Caco-2 (cell line): ENCODE measurements at regions not wholly inside any gene's neighbourhood (a gene's known extent, or its start where the extent isn't known, plus 50 kb on each side); places are given as distances from the start of the nearest gene placed in this dataset.

Source experiments
- BruUV-seq: library from RNA; stranded (reverse); fragments of 400-500 nt; replicated peaks from 2 replicates; lab custom pipeline; 2021; lab: Mats Ljungman, UMichigan
- CTCF ChIA-PET: fragments of 300-600 bp; sonication (Branson Sonifier 250); formaldehyde crosslinking; loops from one replicate; lab custom pipeline; 2022; ENCODE audit warnings: antibody characterized with exemption; lab: Charles Lee
- POLR2A ChIA-PET: fragments of 300-600 bp; sonication (Branson Sonifier 250); formaldehyde crosslinking; loops from one replicate; lab custom pipeline; 2022; ENCODE audit warnings: antibody characterized with exemption; lab: Charles Lee
- DNase-seq, 2 experiments: peaks; one replicate each; pipeline versions ENCODE4 v3.0.0 to v3.0.0-alpha.2; 2020 to 2022
- H3K27me3 ChIP-seq: replicated peaks from 2 replicates; pipeline ENCODE4 v1.6.0; 2011; ENCODE audit warnings: low read length; ENCODE audit not compliant: control insufficient read depth, insufficient read depth
- H3K36me3 ChIP-seq: 2 replicates; pipeline ENCODE4 v1.5.1; 2011; ENCODE audit warnings: low read length; ENCODE audit not compliant: control insufficient read depth, insufficient read depth
- H3K4me1 ChIP-seq: fragments of 250-450 bp; sonication (Bioruptor Pico); 2 replicates; pipeline ENCODE4 v1.5.1; 2020; ENCODE audit warnings: mild to moderate bottlenecking
- H3K4me3 ChIP-seq: 2 replicates; pipeline ENCODE4 v1.5.1; 2011; ENCODE audit warnings: low read depth, mild to moderate bottlenecking, control low read depth, low read length
- H3K9me3 ChIP-seq: fragments of 250-450 bp; sonication (Bioruptor Pico); 2 replicates; pipeline ENCODE4 v1.5.1; 2020; ENCODE audit warnings: mild to moderate bottlenecking, moderate library complexity
- H3K27ac Mint-ChIP-seq: one replicate; pipeline ENCODE4 v1.8.0; 2022; ENCODE audit warnings: mixed read lengths; ENCODE audit not compliant: unreplicated experiment
- H3K27me3 Mint-ChIP-seq: one replicate; pipeline ENCODE4 v1.8.0; 2022; ENCODE audit warnings: mixed read lengths; ENCODE audit not compliant: insufficient read depth, unreplicated experiment
- H3K36me3 Mint-ChIP-seq: one replicate; pipeline ENCODE4 v1.8.0; 2022; ENCODE audit warnings: mild to moderate bottlenecking, mixed read lengths; ENCODE audit not compliant: insufficient read depth, unreplicated experiment
- H3K4me1 Mint-ChIP-seq: one replicate; pipeline ENCODE4 v1.8.0; 2022; ENCODE audit warnings: low read depth, mixed read lengths; ENCODE audit not compliant: unreplicated experiment
- H3K4me3 Mint-ChIP-seq: one replicate; pipeline ENCODE4 v1.8.0; 2022; ENCODE audit warnings: mild to moderate bottlenecking, moderate library complexity, mixed read lengths; ENCODE audit not compliant: unreplicated experiment
- H3K9me3 Mint-ChIP-seq: one replicate; pipeline ENCODE4 v1.8.0; 2022; ENCODE audit warnings: mixed read lengths; ENCODE audit not compliant: unreplicated experiment
- intact Hi-C: fragments of 100-400 bp; cut with micrococcal nuclease; formaldehyde crosslinking; loops from one replicate; pipeline ENCODE4 v1.10.0; 2022; ENCODE audit not compliant: unreplicated experiment
- TF ChIP-seq, protein P1 (sequence below), 2 experiments: fragments of 200-600 bp in 1 of 2; IDR thresholded peaks; 1 replicate in 1 of 2; 2 replicates in 1 of 2; pipeline versions ENCODE4 v1.5.1 to v1.8.0; 2011 to 2022; ENCODE audit warnings: antibody characterized with exemption in 1 of 2, control low read depth in 1 of 2, inconsistent platforms in 1 of 2, low read depth in 1 of 2, low read length in 1 of 2, mild to moderate bottlenecking in 1 of 2, moderate library complexity in 1 of 2; ENCODE audit not compliant: insufficient read depth in 1 of 2, severe bottlenecking in 1 of 2, unreplicated experiment in 1 of 2

DNA sequence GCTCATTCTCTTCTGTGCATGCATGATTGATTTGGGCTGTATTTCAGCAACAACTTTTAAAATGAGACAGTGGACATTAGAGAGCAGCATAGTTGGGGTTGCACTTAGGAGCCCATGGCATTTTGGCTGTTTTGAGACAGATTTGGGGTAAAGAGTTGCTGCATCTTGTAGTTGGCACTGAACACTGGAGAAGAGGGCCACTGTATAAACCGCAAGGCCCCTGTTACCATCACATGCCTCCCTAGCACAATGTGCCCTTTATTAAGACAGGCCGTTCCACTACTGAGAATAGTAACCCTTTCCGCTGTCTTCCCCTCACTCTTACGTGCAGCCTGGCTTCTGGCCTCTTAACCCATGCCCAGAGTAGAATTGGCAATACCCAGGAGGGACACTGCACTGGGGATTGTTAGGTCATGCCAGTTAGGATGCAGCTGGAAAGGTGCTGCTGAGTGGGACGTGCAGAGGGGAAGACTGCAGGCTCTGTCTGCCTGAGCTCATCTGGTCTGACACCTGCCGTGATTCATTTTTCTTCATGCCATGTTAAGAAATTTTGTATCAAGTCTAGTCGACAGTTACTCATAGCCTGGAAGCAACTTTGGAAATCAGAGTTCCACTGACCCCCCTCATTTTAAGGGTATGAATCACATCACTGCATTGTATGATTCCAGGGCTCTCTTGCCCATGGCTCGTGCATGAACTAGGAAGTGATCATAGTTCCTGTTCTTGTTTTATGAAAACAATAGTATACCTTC, 146.9 kb upstream of the DMRT1 start:
- ChIA-PET CTCF (interaction anchor here (0.7 kb wide), 1 partner anchor 68 kb away, joined by 7 read pairs; no protein-coding TSS in a partner anchor), POLR2A (no interaction called here)
- no peak for DNase-seq
- intact Hi-C loops: no loop called here
- Mint-ChIP-seq H3K27me3 (no peaks in the 10 kb centered on the region), H3K9me3 (no peaks in the 10 kb centered on the region), H3K27ac (no peak overlapping the region), H3K4me3 (no peak overlapping the region), H3K4me1 (peaks cover 22% of the 10 kb centered on the region), H3K36me3 (peaks cover 24% of the 10 kb centered on the region)
- no TSS peak for BruUV-seq
- Histone ChIP-seq H3K9me3 (no peaks in the 10 kb centered on the region), H3K4me3 (no peak overlapping the region), H3K4me1 (no peaks in the 10 kb centered on the region), H3K27me3 (no peaks in the 10 kb centered on the region), H3K36me3 (no peaks in the 10 kb centered on the region)
- TF ChIP-seq, protein P1, sequence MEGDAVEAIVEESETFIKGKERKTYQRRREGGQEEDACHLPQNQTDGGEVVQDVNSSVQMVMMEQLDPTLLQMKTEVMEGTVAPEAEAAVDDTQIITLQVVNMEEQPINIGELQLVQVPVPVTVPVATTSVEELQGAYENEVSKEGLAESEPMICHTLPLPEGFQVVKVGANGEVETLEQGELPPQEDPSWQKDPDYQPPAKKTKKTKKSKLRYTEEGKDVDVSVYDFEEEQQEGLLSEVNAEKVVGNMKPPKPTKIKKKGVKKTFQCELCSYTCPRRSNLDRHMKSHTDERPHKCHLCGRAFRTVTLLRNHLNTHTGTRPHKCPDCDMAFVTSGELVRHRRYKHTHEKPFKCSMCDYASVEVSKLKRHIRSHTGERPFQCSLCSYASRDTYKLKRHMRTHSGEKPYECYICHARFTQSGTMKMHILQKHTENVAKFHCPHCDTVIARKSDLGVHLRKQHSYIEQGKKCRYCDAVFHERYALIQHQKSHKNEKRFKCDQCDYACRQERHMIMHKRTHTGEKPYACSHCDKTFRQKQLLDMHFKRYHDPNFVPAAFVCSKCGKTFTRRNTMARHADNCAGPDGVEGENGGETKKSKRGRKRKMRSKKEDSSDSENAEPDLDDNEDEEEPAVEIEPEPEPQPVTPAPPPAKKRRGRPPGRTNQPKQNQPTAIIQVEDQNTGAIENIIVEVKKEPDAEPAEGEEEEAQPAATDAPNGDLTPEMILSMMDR (IDR thresholded peaks at IDR 0.05; ENCODE audit: insufficient read depth in 1 of 2, low read depth in 1 of 2, low read length in 1 of 2, severe bottlenecking in 1 of 2, unreplicated experiment in 1 of 2): no peak

DNA sequence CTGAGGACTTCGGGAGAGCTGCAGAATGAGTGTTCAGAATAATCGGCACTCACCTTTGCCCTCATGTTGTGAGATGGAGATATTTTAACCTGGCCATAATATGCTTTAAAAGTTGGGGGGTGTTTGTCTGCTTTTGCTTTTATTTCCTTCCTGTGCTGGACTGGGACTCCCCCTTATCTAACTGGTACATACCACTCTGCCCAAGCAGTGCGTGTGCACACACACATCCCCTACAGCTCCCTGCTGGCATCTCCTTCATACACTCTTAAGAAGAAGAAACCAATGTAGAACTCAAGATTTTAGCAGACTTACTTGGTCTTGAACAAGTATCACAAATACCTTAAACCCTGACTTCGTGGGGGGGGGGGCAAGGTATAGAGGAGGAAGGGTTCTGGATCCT, 146.2 kb upstream of the DMRT1 start:
- intact Hi-C loops: no loop called here
- H3K4me1 ChIP-seq: no peaks in the 10 kb centered on the region
- Mint-ChIP-seq H3K9me3 (no peaks in the 10 kb centered on the region), H3K27me3 (no peaks in the 10 kb centered on the region), H3K4me3 (no peak overlapping the region), H3K4me1 (peaks cover 22% of the 10 kb centered on the region), H3K36me3 (peaks cover 22% of the 10 kb centered on the region), H3K27ac (no peak overlapping the region)
- no peaks in the 10 kb centered on the region for H3K27me3 ChIP-seq
- no TSS peak for BruUV-seq
- no peaks in the 10 kb centered on the region for H3K9me3 ChIP-seq
- CTCF ChIA-PET: interaction anchor here (0.7 kb wide), 1 partner anchor 69 kb away, joined by 7 read pairs; no protein-coding TSS in a partner anchor
- no peak for DNase-seq
- no peaks in the 10 kb centered on the region for H3K36me3 ChIP-seq
- no peak overlapping the region for H3K4me3 ChIP-seq
- POLR2A ChIA-PET: no interaction called here
- TF ChIP-seq, protein P1 (IDR thresholded peaks at IDR 0.05; ENCODE audit: insufficient read depth in 1 of 2, low read depth in 1 of 2, low read length in 1 of 2, severe bottlenecking in 1 of 2, unreplicated experiment in 1 of 2): no peak

DNA sequence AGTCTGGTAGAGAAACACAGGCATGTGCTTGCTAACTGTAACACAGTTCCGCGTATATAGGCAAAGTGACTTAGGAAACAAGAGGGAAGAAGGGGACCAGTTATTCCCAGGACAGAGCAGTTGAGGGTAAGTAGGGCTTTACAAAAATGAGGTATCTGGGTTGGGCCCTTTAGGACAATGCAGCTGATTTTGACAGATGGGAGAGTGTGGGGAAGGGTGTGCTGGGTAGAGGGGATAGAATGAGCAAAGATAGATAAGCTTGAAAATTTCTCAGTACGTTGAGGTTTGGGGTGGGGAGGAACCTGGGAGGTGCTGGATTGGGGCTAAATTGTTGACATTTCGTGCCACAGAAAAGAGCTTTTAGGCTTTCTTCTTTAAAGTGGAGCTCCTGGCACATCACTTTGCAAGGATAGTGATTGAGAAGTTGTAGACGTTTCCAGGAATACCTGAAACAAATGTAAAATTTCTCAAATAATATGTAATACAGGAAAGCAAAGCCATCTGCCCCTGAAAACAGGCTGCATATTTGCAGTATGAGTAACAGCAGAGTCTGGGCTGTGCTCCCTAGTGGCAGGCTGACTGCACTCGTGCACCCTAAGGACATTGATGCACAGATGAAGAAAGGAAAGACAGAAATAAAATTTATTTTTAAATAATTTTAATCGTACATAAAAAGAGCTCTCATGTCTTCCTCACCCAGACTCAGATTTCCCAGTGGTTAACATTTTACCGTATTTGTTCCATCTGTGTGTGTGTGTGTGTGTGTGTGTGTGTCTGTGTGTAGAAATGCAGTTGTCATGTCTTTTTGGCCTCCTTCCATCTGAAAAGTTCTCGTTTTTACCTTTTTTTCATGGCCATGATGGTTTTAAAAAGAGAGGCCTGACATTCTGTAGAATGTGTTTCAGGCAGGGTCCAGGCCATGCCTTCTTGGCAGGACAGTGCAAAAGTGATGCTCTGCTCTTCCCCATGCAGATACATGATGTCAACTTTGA, 144.9 kb upstream of the DMRT1 start:
- H3K27ac Mint-ChIP-seq: no peak overlapping the region
- H3K9me3 ChIP-seq: no peaks in the 10 kb centered on the region
- TF ChIP-seq, protein P1 (IDR thresholded peaks at IDR 0.05; ENCODE audit: insufficient read depth in 1 of 2, low read depth in 1 of 2, low read length in 1 of 2, severe bottlenecking in 1 of 2, unreplicated experiment in 1 of 2): peak in 1 of 2 experiments; percentile 36
- DNase-seq: peak in 1 of 2 experiments; percentile 13
- intact Hi-C loops: no loop called here
- H3K27me3 Mint-ChIP-seq: no peaks in the 10 kb centered on the region
- no peaks in the 10 kb centered on the region for H3K36me3 ChIP-seq
- POLR2A ChIA-PET: no interaction called here
- H3K9me3 Mint-ChIP-seq: no peaks in the 10 kb centered on the region
- H3K4me3 Mint-ChIP-seq: no peak overlapping the region
- peaks cover 16% of the 10 kb centered on the region for H3K36me3 Mint-ChIP-seq
- no peaks in the 10 kb centered on the region for H3K4me1 ChIP-seq
- no peaks in the 10 kb centered on the region for H3K27me3 ChIP-seq
- no TSS peak for BruUV-seq
- no peak overlapping the region for H3K4me3 ChIP-seq
- CTCF ChIA-PET: no interaction called here
- H3K4me1 Mint-ChIP-seq: peaks cover 22% of the 10 kb centered on the region
